H1 (cell line): ENCODE measurements at regions not wholly inside any gene's neighbourhood (a gene's known extent, or its start where the extent isn't known, plus 50 kb on each side); places are given as distances from the start of the nearest gene placed in this dataset.

ENCODE experiments used
- CTCF ChIA-PET: fragments of 300-600 bp; sonication (Branson Sonifier 250); formaldehyde crosslinking; loops from one replicate; lab custom pipeline; 2021; ENCODE audit not compliant: partially characterized antibody; lab: Charles Lee
- POLR2A ChIA-PET: fragments of 300-600 bp; sonication (Branson Sonifier 250); formaldehyde crosslinking; loops from one replicate; lab custom pipeline; 2021; ENCODE audit warnings: inconsistent platforms; ENCODE audit not compliant: partially characterized antibody; lab: Charles Lee
- DNase-seq, 2 experiments: peaks; one replicate each; pipeline versions ENCODE4 v3.0.0 to v3.0.0-alpha.2; 2010 to 2022; ENCODE audit warnings: low spot score in 2 of 2, low read depth in 1 of 2, mixed read lengths in 1 of 2
- FAIRE-seq: peaks from 2 replicates; lab custom pipeline; 2011; peaks lifted over from hg19 to GRCh38; lab: Jason Lieb, UNC
- H2AFZ ChIP-seq: 2 replicates; pipeline ENCODE4 v1.8.1; 2012; ENCODE audit warnings: low read length, inconsistent platforms
- H2AK5ac ChIP-seq: 2 replicates; pipeline ENCODE4 v1.6.1; 2013; ENCODE audit warnings: low read depth, low read length
- H2BK120ac ChIP-seq: replicated peaks from 2 replicates; pipeline ENCODE3; 2013; ENCODE audit warnings: low read depth, low read length, inconsistent platforms
- H2BK12ac ChIP-seq: 2 replicates; pipeline ENCODE4 v1.6.1; 2013; ENCODE audit warnings: low read depth, low read length
- H2BK15ac ChIP-seq: 2 replicates; pipeline ENCODE4 v1.6.1; 2013; ENCODE audit warnings: low read length
- H2BK20ac ChIP-seq: 2 replicates; pipeline ENCODE4 v1.6.1; 2013; ENCODE audit warnings: low read length
- H2BK5ac ChIP-seq: 2 replicates; pipeline ENCODE4 v1.6.1; 2013; ENCODE audit warnings: low read depth, low read length
- H3K14ac ChIP-seq: 2 replicates; pipeline ENCODE4 v1.6.1; 2013; ENCODE audit warnings: inconsistent platforms; ENCODE audit not compliant: insufficient read length
- H3K18ac ChIP-seq: 2 replicates; pipeline ENCODE4 v1.6.1; 2013; ENCODE audit warnings: low read length; ENCODE audit errors: extremely low read depth
- H3K23ac ChIP-seq: 2 replicates; pipeline ENCODE4 v1.6.1; 2013; ENCODE audit warnings: inconsistent platforms; ENCODE audit not compliant: insufficient read length
- H3K23me2 ChIP-seq: 2 replicates; pipeline ENCODE4 v1.6.1; 2013; ENCODE audit warnings: low read depth, low read length
- H3K27ac ChIP-seq: 2 replicates; pipeline ENCODE4 v1.6.1; 2011; ENCODE audit warnings: low read depth, low read length, inconsistent platforms
- H3K27me3 ChIP-seq, 4 experiments: replicated peaks in 1 of 4; 1 replicate in 1 of 4; 2 replicates in 3 of 4; pipeline versions ENCODE4 v1.6.1 to v1.8.1; 2011 to 2013; ENCODE audit warnings: low read length in 3 of 4, mild to moderate bottlenecking in 3 of 4, inconsistent platforms in 2 of 4, mixed read lengths in 2 of 4, moderate library complexity in 1 of 4; ENCODE audit not compliant: control insufficient read depth in 3 of 4, insufficient read depth in 3 of 4; ENCODE audit errors: extremely low read depth in 1 of 4
- H3K36me3 ChIP-seq, 4 experiments: 2 replicates each; pipeline versions ENCODE4 v1.6.1 to v1.8.1; 2011 to 2013; ENCODE audit warnings: mild to moderate bottlenecking in 4 of 4, low read length in 3 of 4, moderate library complexity in 2 of 4, control low read depth in 1 of 4, inconsistent platforms in 1 of 4; ENCODE audit not compliant: insufficient read depth in 4 of 4, control insufficient read depth in 2 of 4
- H3K4ac ChIP-seq: replicated peaks from 2 replicates; pipeline ENCODE3; 2013; ENCODE audit warnings: low read length, low read depth, mixed read lengths, inconsistent platforms; ENCODE audit not compliant: insufficient read length
- H3K4me1 ChIP-seq, 4 experiments: replicated peaks in 1 of 4; 1 replicate in 1 of 4; 2 replicates in 3 of 4; pipeline versions ENCODE4 v1.6.1 to v1.8.1; 2011 to 2013; ENCODE audit warnings: low read length in 3 of 4, inconsistent platforms in 2 of 4, mixed read lengths in 1 of 4; ENCODE audit not compliant: insufficient read depth in 4 of 4, control insufficient read depth in 3 of 4
- H3K4me2 ChIP-seq, 2 experiments: 2 replicates each; pipeline versions ENCODE4 v1.6.1 to v1.8.1; 2011 to 2013; ENCODE audit warnings: low read depth in 2 of 2, low read length in 2 of 2, control low read depth in 1 of 2, inconsistent platforms in 1 of 2, mild to moderate bottlenecking in 1 of 2; ENCODE audit not compliant: insufficient read depth in 1 of 2
- H3K4me3 ChIP-seq, 4 experiments: fragments of 200-600, 300-600 bp in 1 of 4; sonication (generic), shearing (Covaris generic), sonication (Bioruptor Twin) in 1 of 4; 2 replicates each; pipeline versions ENCODE4 v1.5.1 to v1.8.1; 2011 to 2016; ENCODE audit warnings: low read length in 4 of 4, low read depth in 3 of 4, control low read depth in 2 of 4, inconsistent platforms in 2 of 4, mild to moderate bottlenecking in 2 of 4, mixed read lengths in 1 of 4, moderate library complexity in 1 of 4; ENCODE audit not compliant: insufficient read depth in 2 of 4; ENCODE audit errors: extremely low read depth in 1 of 4
- H3K56ac ChIP-seq: replicated peaks from 2 replicates; pipeline ENCODE3; 2013; ENCODE audit warnings: low read depth, mild to moderate bottlenecking, mixed read lengths, low read length, inconsistent platforms; ENCODE audit not compliant: insufficient read length
- H3K79me1 ChIP-seq: 2 replicates; pipeline ENCODE4 v1.6.1; 2013; ENCODE audit warnings: low read depth, low read length, control low read depth
- H3K79me2 ChIP-seq, 2 experiments: 2 replicates each; pipeline versions ENCODE4 v1.6.1 to v1.8.1; 2012 to 2013; ENCODE audit warnings: low read length in 2 of 2, mild to moderate bottlenecking in 2 of 2, inconsistent platforms in 1 of 2; ENCODE audit not compliant: insufficient read depth in 2 of 2, control insufficient read depth in 1 of 2
- H3K9ac ChIP-seq, 4 experiments: replicated peaks in 1 of 4; 1 replicate in 1 of 4; 2 replicates in 3 of 4; pipeline versions ENCODE4 v1.6.1 to v1.8.1; 2011 to 2013; ENCODE audit warnings: low read depth in 3 of 4, low read length in 3 of 4, control low read depth in 2 of 4, mild to moderate bottlenecking in 2 of 4, moderate library complexity in 2 of 4, inconsistent platforms in 1 of 4; ENCODE audit errors: extremely low read depth in 1 of 4
- H3K9me3 ChIP-seq, 2 experiments: 2 replicates each; pipeline versions ENCODE4 v1.6.1 to v1.8.1; 2012 to 2013; ENCODE audit warnings: mild to moderate bottlenecking in 2 of 2, moderate library complexity in 2 of 2, control low read depth in 1 of 2, inconsistent platforms in 1 of 2, low read depth in 1 of 2, low read length in 1 of 2, mixed read lengths in 1 of 2; ENCODE audit not compliant: insufficient read depth in 2 of 2
- H4K20me1 ChIP-seq, 2 experiments: replicated peaks in 1 of 2; 2 replicates each; pipeline versions ENCODE3 to v1.8.1; 2011 to 2013; ENCODE audit warnings: inconsistent platforms in 2 of 2, low read length in 2 of 2, mild to moderate bottlenecking in 1 of 2; ENCODE audit not compliant: insufficient read depth in 2 of 2, control insufficient read depth in 1 of 2
- H4K5ac ChIP-seq: 2 replicates; pipeline ENCODE4 v1.6.1; 2013; ENCODE audit warnings: low read length, low read depth, mixed read lengths, inconsistent platforms; ENCODE audit not compliant: insufficient read length
- H4K8ac ChIP-seq: 2 replicates; pipeline ENCODE4 v1.8.0; 2013; ENCODE audit warnings: mild to moderate bottlenecking, moderate library complexity, low read length, inconsistent platforms; ENCODE audit not compliant: insufficient read depth; ENCODE audit errors: extremely low read depth
- H4K91ac ChIP-seq: replicated peaks from 2 replicates; pipeline ENCODE3; 2013; ENCODE audit warnings: low read length, mixed read lengths, inconsistent platforms; ENCODE audit not compliant: insufficient read length
- ASH2L ChIP-seq: fragments of 200-600, 300-600 bp; sonication (generic); IDR thresholded peaks from one replicate; pipeline ENCODE4 v1.7.1; 2017; ENCODE audit warnings: low read length
- CBX5 ChIP-seq: fragments of 300-800, 300-1000 bp; sonication (generic); IDR thresholded peaks from 2 replicates; pipeline ENCODE4 v1.7.1; 2016; ENCODE audit warnings: antibody characterized with exemption, low read length, low read depth
- CEBPB ChIP-seq: IDR thresholded peaks from 2 replicates; pipeline ENCODE4 v1.6.1; 2012; ENCODE audit warnings: low read depth, low read length
- CHD2 ChIP-seq: IDR thresholded peaks from 2 replicates; pipeline ENCODE4 v1.6.1; 2012; ENCODE audit warnings: low read length, improper control_type of control experiment
- CTBP2 ChIP-seq: IDR thresholded peaks from 2 replicates; pipeline ENCODE4 v1.7.0; 2011; ENCODE audit warnings: borderline replicate concordance, mild to moderate bottlenecking, moderate library complexity, mixed read lengths, low read length; ENCODE audit not compliant: insufficient read depth, insufficient read length
- E2F6 ChIP-seq: IDR thresholded peaks from 2 replicates; pipeline ENCODE4 v1.6.1; 2012; ENCODE audit warnings: inconsistent platforms
- RAD21 ChIP-seq, 2 experiments: IDR thresholded peaks in 1 of 2; conservative IDR thresholded peaks in 1 of 2; 2 replicates each; pipeline ENCODE4 v1.6.1; 2011; ENCODE audit warnings: low read depth in 2 of 2, low read length in 2 of 2, improper control_type of control experiment in 1 of 2, inconsistent platforms in 1 of 2, mild to moderate bottlenecking in 1 of 2, moderate library complexity in 1 of 2
- SIN3A ChIP-seq, 2 experiments: IDR thresholded peaks in 1 of 2; conservative IDR thresholded peaks in 1 of 2; 2 replicates each; pipeline ENCODE4 v1.6.1; 2011 to 2012; ENCODE audit warnings: low read length in 2 of 2, improper control_type of control experiment in 1 of 2, low read depth in 1 of 2, mild to moderate bottlenecking in 1 of 2
- USF2 ChIP-seq: IDR thresholded peaks from 2 replicates; pipeline ENCODE4 v1.6.1; 2011; ENCODE audit warnings: low read length, improper control_type of control experiment
- WGBS, 2 experiments: shearing (Covaris generic) in 1 of 2; methylation state at CpG; one replicate each; pipeline versions ENCODE4 v1.1.6 to v1.1.7; 2013 to 2015; ENCODE audit warnings: low lambda C conversion rate in 2 of 2, mixed read lengths in 2 of 2, inconsistent platforms in 1 of 2, low coverage in 1 of 2, missing lambda C conversion rate in 1 of 2; ENCODE audit not compliant: insufficient replicate concordance in 2 of 2, insufficient coverage in 1 of 2, insufficient read length in 1 of 2; ENCODE audit errors: extremely low coverage in 1 of 2, missing lambda C conversion rate in 1 of 2; 5-methylcytosine and 5-hydroxymethylcytosine counted together

- 86% methylated on average over 3 of the region's 3 CpGs; no CpG with 5 or more reads in 1 of the 2 experiments for WGBS, 2 experiments
Measured at GRCh38 chr3:87478716-87479115, 202.3 kb upstream of the POU1F1 start.

More at GRCh38 chr3:87478716-87479115, 202.3 kb upstream of the POU1F1 start:
- Histone ChIP-seq H2BK12ac (no peak overlapping the region), H3K4me1 (no peaks in the 10 kb centered on the region), H2BK120ac (no peak overlapping the region), H2AFZ (no peak overlapping the region), H3K79me2 (no peaks in the 10 kb centered on the region), H3K14ac (no peak overlapping the region), H3K36me3 (no peaks in the 10 kb centered on the region), H3K27ac (no peak overlapping the region), H2BK5ac (no peak overlapping the region), H3K4ac (no peak overlapping the region), H3K79me1 (no peaks in the 10 kb centered on the region), H3K9me3 (peaks cover 4 to 5% of the 10 kb centered on the region in 2 experiments; a peak in 2 of 4 replicates), H3K23me2 (no peaks in the 10 kb centered on the region), H4K20me1 (no peaks in the 10 kb centered on the region), H4K8ac (no peak overlapping the region), H3K27me3 (no peaks in the 10 kb centered on the region), H3K23ac (no peak overlapping the region), H3K4me2 (no peak overlapping the region), H3K4me3 (no peak overlapping the region), H4K91ac (no peak overlapping the region), H3K56ac (no peak overlapping the region), H2BK15ac (no peak overlapping the region), H2BK20ac (no peak overlapping the region), H2AK5ac (no peak overlapping the region), H3K18ac (no peak overlapping the region), H3K9ac (no peak overlapping the region), H4K5ac (no peak overlapping the region)
- POLR2A ChIA-PET, result no interaction called here
- no peak for FAIRE-seq
- DNase-seq, result no peak
- TF ChIP-seq RAD21 (IDR thresholded peaks at IDR 0.05 in 1 of 2, conservative IDR thresholded peaks at IDR 0.05 in 1 of 2; ENCODE audit: low read depth in 2 of 2, low read length in 2 of 2) (no peak), CTBP2 (no peak), E2F6 (no peak), CBX5 (no peak), CHD2 (no peak), ASH2L (no peak), SIN3A (conservative IDR thresholded peaks at IDR 0.05 in 1 of 2, IDR thresholded peaks at IDR 0.05 in 1 of 2; ENCODE audit: low read depth in 1 of 2, low read length in 2 of 2) (no peak), CEBPB (no peak), USF2 (no peak)
- CTCF ChIA-PET, result interaction anchor here (1.1 kb wide), 1 partner anchor 12 kb away, joined by 3 read pairs; no protein-coding TSS in a partner anchor
